Esophagus muscularis mucosa (tissue), 3 donors: ENCODE measurements at regions not wholly inside any gene's neighbourhood (a gene's known extent, or its start where the extent isn't known, plus 50 kb on each side); places are given as distances from the start of the nearest gene placed in this dataset.
"Not testable (repeated sequence)": the region's sequence is repeated elsewhere in the genome, so short reads cannot be mapped to it uniquely, and the experiment has no call there.

Source experiments
- CTCF ChIP-seq, 3 experiments: fragments of 200-600 bp in 2 of 3; fragments of 450-650 bp in 1 of 3; sonication (generic) in 2 of 3; IDR thresholded peaks; one replicate each; pipeline ENCODE4 v1.5.1; 2017 to 2019; ENCODE audit warnings: antibody characterized with exemption in 3 of 3, mild to moderate bottlenecking in 2 of 3, moderate library complexity in 1 of 3
- POLR2A ChIP-seq: fragments of 450-650 bp; IDR thresholded peaks from one replicate; pipeline ENCODE4 v1.6.1; 2017; ENCODE audit warnings: antibody characterized with exemption, moderate library complexity, mild to moderate bottlenecking, low read depth

GRCh38 chr16:88136211-88136713 lies 185.0 kb downstream of the BANP start:
- TF ChIP-seq CTCF (IDR thresholded peaks at IDR 0.05); POLR2A: not testable (repeated sequence)
